WTC11 (cell line): ENCODE measurements at regions not wholly inside any gene's neighbourhood (a gene's known extent, or its start where the extent isn't known, plus 50 kb on each side); places are given as distances from the start of the nearest gene placed in this dataset.
A peak's percentile ranks its signal among the peaks of the same experiment; 100 is the strongest.

ENCODE experiments used
- ATF2 ChIP-seq: sonication (generic); formaldehyde crosslinking; IDR thresholded peaks from 2 replicates; pipeline ENCODE4 v1.8.1; 2022; ENCODE audit warnings: low read depth, missing genetic modification reagents, borderline replicate concordance
- ATF3 ChIP-seq: sonication (generic); formaldehyde crosslinking; conservative IDR thresholded peaks from 2 replicates; pipeline ENCODE4 v1.8.1; 2022; ENCODE audit warnings: mild to moderate bottlenecking, missing genetic modification reagents
- CREB1 ChIP-seq: sonication (generic); formaldehyde crosslinking; IDR thresholded peaks from 2 replicates; pipeline ENCODE4 v1.8.0; 2023; ENCODE audit warnings: mild to moderate bottlenecking, missing genetic modification reagents
- CTCF ChIP-seq: fragments of 200-600 bp; IDR thresholded peaks from 2 replicates; pipeline ENCODE4 v1.8.0; 2022; ENCODE audit warnings: antibody characterized with exemption
- ESRRA ChIP-seq: sonication (generic); formaldehyde crosslinking; IDR thresholded peaks from 2 replicates; pipeline ENCODE4 v1.8.1; 2022; ENCODE audit warnings: mild to moderate bottlenecking, missing genetic modification reagents, borderline replicate concordance
- FOXJ3 ChIP-seq: sonication (generic); formaldehyde crosslinking; IDR thresholded peaks from 2 replicates; pipeline ENCODE4 v1.9.0; 2021; ENCODE audit warnings: missing genetic modification reagents, mild to moderate bottlenecking, borderline replicate concordance
- GABPB1 ChIP-seq: sonication (generic); formaldehyde crosslinking; IDR thresholded peaks from 2 replicates; pipeline ENCODE4 v1.8.1; 2023; ENCODE audit warnings: mild to moderate bottlenecking, missing genetic modification reagents
- NFE2L1 ChIP-seq: sonication (generic); formaldehyde crosslinking; IDR thresholded peaks from 2 replicates; pipeline ENCODE4 v1.8.1; 2023; ENCODE audit warnings: missing genetic modification reagents
- NFYB ChIP-seq: sonication (generic); formaldehyde crosslinking; conservative IDR thresholded peaks from 2 replicates; pipeline ENCODE4 v1.8.0; 2022; ENCODE audit warnings: low read depth, missing genetic modification reagents
- USF2 ChIP-seq: sonication (generic); formaldehyde crosslinking; IDR thresholded peaks from 2 replicates; pipeline ENCODE4 v1.8.1; 2023; ENCODE audit warnings: mild to moderate bottlenecking, missing genetic modification reagents, moderate library complexity

- TF ChIP-seq ATF2, result no peak
- no peak for TF ChIP-seq ESRRA (CRISPR knock-in tag)
- no peak for TF ChIP-seq CTCF
- no peak for TF ChIP-seq ATF3 (CRISPR knock-in tag)
- no peak for TF ChIP-seq NFYB
- no peak for TF ChIP-seq FOXJ3 (CRISPR knock-in tag)
- 0 out of 2 replicates have a peak, but pooled peaks have one; percentile 24 for TF ChIP-seq USF2 (CRISPR knock-in tag)
- TF ChIP-seq GABPB1 (CRISPR knock-in tag), result no peak
- TF ChIP-seq NFE2L1 (CRISPR knock-in tag), result no peak
- no peak for TF ChIP-seq CREB1 (CRISPR knock-in tag)
Observed at GRCh38 chrX:129188231-129188630, 335.1 kb downstream of the SMARCA1 start.
